Skin epidermis (tissue), 12 donors: ENCODE measurements at regions not wholly inside any gene's neighbourhood (a gene's known extent, or its start where the extent isn't known, plus 50 kb on each side); places are given as distances from the start of the nearest gene placed in this dataset.

Experiments
- H3K27ac ChIP-seq, 21 experiments: fragments of 200-600 bp; sonication (generic) in 11 of 21; one replicate each; pipeline ENCODE4 v1.5.0; 2020; ENCODE audit warnings: mild to moderate bottlenecking in 3 of 21, inconsistent platforms in 2 of 21, moderate library complexity in 2 of 21
- H3K4me3 ChIP-seq, 7 experiments: fragments of 200-600 bp; sonication (generic) in 2 of 7; one replicate each; pipeline ENCODE4 v1.5.0; 2020; ENCODE audit warnings: inconsistent platforms in 2 of 7, mild to moderate bottlenecking in 2 of 7, moderate library complexity in 1 of 7

DNA sequence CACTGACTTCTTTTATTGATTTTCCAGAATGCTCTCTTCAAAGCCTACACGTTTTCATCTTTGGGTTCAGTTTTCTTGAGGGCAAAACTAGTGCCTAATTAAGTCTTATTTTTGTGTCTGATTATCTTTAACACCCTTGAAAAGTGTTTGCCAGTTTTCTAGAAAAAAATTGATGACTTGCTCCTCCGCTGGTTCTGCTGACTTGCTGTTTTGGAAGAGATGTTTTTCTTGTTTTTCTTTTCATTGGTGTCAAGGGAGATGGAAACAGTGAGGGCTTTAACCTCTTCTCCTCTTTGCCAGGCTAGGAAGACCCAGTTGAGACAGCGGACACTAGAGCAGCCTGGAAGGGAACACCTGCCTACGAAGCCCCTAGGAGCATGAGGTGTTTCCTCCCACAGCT is 123.7 kb upstream of the EEPD1 start:
- H3K27ac ChIP-seq: no peak overlapping the region
- H3K4me3 ChIP-seq: no peak overlapping the region

DNA sequence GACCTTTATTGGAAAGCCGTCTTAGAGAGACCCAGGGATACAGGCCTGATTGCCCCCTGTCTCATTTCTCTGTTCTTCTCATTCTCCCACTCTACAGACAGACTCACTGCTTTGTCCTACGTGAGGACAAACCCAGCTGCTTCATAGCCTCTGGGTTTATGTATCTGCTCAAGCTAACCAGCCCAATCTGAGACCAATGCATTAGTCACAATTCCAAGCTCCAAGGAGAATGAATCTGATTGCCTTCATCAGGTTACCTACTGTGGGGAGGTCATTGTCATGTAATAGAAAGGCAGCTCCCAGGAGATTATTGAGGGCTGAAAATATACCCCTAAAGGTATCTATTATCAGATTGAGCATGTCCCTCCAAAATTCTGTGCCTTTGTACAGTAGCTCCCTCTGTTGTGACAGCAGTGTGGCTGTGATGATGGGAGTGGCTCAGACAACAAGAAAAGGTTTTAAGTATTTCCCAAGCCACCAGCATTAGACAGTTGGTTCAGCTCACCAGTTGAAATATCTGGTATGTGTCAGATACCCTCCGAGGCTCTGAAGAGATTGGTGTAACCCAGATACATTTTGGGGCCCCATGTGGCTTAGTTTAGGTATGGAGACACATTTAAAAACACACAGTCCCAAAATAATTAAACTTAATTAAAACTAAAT is 123.1 kb upstream of the EEPD1 start:
- H3K4me3 ChIP-seq: no peak overlapping the region

DNA sequence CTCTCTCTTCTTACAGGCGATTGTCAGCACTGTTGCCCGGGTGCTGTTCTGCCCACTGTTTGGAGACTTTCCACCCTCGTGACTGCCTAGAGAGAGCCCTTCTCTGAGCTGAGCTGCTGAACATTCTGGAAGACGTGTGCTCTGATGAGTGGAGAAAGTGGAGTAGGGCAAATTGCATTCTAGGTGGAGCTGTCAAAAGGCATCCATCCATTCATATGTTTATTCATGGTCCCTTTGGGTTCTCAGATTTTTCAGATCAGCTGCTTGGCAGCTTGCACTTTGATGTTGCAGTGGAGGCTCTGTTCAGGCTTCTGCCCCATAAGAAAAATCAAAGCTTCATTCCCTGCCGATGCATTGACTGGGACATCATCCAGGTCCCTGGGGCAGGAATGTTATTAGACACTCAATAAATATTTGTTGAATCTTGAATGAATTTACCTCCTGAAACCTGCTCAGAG is 120.7 kb upstream of the EEPD1 start:
- Histone ChIP-seq H3K4me3 (no peak overlapping the region), H3K27ac (no peak overlapping the region)

More for the DNA sequence above, 123.1 kb upstream of the EEPD1 start:
- H3K27ac ChIP-seq: no peak overlapping the region

DNA sequence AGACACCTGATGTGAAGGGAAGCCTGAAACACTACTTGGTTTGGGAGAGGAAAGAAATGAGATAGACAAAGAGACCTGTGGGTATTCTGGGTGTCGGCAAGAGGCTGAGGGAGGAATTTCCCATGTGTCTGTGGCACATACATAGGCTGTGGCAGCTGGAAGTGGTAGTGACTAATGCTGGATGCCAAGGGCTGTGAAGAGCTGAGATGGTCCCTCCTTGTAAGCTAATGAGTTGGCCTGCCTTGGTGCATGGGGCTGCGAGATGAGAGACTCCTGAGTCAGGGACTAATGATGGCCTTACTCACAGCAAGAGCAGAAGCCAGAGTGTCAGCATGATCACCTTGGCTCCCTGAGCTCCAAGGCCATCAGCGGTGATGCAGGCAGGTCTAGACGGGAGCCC is 119.0 kb upstream of the EEPD1 start:
- Histone ChIP-seq H3K4me3 (no peak overlapping the region), H3K27ac (no peak overlapping the region)

DNA sequence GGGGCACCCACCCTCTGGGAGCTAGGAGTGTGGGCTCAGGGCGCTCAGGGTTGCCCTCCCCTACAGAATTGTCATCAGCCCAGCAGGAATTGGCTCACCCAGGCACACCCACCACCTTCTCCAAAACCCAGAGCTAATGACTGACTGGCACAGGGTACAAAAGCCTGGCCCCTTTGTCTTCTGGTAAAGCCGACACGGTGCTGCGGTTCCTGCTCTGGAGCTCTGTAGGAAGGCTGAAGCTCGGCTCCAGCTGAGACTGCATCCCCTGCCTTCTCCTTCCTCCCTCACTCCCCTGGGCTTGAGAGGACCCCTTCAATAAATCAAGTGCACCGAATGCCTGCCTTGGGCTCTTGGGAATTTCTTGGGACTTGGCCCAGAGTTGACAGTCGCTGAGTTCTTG is 117.9 kb upstream of the EEPD1 start:
- H3K27ac ChIP-seq: no peak overlapping the region
- no peak overlapping the region for H3K4me3 ChIP-seq

DNA sequence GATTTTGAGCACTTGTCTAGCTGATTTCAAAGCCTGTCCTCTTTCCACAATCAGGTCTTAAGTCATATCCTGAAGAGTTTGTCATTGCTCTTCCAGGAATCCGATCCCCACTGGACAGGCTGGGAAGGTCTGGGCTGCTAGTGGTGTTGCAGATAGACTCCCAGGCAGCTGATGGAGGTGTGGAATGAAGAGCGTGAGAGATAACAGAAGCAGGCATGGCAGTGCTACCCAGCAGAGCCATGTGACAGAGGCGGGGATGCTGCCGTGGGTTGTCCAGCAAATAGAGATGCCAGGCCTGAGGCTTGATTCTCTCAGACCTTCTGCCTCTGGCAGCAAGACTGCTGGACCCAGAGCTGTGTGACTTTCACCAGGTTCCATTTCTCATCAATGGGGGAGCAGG is 116.5 kb upstream of the EEPD1 start:
- H3K4me3 ChIP-seq: no peak overlapping the region
- peak overlapping the region in 15 of 21 experiments; percentile 9 to 82 (median 61) for H3K27ac ChIP-seq

DNA sequence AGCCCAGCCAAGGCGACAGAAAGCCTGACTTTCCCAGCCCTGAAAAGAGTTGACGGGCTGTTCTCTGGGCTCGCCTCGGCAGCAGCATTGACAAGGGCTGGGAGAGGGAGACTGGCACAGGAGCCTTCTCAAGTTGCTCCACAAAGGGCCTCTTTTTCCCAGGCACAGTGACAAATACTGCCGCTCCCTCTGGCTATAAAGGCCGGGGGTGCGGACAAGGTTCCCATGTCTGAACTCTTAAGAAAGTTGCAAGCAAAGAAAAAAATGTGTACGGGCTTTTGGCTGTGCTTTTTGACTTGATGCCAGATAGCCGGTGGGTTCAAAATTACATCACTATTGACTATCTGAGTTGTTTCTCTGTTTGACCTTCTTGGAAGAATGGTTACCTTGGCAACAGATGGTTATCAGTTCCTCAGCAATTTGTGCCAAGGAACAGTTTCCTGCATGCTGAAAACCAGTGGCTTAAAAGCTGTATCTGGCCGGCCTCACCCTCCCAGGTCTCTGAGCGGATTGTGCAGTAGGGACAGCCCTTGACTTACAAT is 115.9 kb upstream of the EEPD1 start:
- no peak overlapping the region for H3K4me3 ChIP-seq

DNA sequence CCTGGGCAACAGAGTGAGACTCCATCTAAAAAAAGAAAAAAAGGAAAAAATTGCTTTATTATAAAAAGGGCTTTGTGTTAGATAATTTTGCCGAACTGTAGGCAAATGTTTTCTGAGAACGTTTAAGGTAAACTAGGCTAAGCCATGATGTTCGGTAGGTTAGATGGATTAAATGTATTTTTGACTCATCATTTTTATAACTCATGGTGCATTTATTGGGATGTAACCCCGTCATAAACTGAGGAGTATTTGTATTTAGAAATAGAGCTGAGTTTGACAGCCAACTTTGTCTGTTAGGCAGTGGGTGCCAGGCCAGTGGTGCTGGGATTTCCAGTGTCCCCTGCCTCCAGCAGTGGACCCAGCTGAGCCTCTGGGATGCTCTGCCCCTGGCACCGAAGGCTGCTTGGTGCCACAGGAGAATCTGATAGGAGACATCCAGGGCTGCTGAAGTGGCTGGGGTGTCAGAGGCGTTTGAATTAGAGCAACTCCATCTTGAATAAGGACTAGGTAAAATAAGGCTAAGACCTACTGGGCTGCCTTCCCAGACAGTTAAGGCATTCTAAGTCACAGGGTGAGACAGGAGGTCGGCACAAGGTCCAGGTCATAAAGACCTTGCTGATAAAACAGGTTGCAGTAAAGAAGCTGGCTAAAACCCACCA is 114.9 kb upstream of the EEPD1 start:
- Histone ChIP-seq H3K27ac (peak overlapping the region in 6 of 21 experiments; percentile 26 to 76 (median 40)), H3K4me3 (no peak overlapping the region)

More for the DNA sequence above, 115.9 kb upstream of the EEPD1 start:
- H3K27ac ChIP-seq: peak overlapping the region in 15 of 21 experiments; percentile 9 to 82 (median 61)

DNA sequence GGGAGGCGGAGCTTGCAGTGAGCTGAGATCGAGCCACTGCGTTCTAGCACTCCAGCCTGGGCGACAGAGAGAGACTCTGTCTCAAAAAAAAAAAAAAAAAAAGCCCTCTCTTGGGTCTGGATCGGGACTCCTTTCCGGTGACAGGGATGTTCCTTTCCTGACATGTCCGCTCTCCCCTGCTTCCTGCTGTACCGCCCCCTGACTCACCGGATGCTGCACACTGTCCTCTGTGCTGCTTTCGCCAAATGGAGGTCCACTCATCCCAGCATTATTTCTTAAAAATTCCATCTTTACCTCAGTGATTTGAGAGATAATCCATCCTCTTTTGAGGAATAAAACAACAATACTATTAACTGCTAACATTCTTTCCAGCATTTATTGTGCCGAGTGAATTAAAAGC is 113.8 kb upstream of the EEPD1 start:
- peak overlapping the region in 1 of 21 experiments; percentile 18 for H3K27ac ChIP-seq
- H3K4me3 ChIP-seq: no peak overlapping the region

DNA sequence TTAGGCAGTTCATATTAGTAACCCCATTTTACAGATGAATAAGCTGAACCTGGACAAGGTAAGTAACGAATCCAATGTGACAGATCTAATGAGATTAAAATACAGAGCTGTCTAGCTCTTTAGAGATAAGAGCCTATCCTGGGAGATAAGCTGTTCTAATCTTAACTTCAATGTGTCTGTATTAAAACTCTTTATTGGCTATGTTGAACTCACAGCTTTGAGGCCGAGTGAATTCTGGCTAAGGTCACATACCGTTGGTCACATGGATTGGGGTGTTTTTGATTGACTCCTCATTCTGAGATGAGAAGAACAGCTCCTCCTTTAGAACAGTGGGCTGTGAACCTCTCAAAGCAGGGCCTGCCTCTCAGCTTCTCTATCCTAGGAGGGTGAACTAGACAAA is 113.4 kb upstream of the EEPD1 start:
- Histone ChIP-seq H3K27ac (peak overlapping the region in 1 of 21 experiments; percentile 18), H3K4me3 (no peak overlapping the region)

DNA sequence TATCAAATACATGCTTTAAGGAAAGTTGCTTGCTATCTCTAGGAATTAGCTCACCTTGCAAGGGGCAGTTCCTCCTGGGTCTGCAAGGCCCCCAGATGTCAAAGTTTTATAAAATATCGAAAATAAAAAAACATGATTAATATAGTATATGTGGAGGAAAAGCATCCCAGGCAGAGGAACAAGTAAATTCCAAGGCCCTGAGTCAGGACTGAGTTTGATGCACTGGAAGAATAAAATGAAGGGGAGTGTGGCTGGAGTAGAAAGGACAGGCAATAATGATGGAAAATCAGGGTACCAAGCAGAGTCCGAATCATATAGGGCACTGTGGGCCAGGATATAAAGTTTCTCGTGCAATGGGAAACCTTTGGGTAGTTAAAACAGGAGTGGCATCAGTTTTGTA is 112.4 kb upstream of the EEPD1 start:
- Histone ChIP-seq H3K27ac (no peak overlapping the region), H3K4me3 (no peak overlapping the region)

DNA sequence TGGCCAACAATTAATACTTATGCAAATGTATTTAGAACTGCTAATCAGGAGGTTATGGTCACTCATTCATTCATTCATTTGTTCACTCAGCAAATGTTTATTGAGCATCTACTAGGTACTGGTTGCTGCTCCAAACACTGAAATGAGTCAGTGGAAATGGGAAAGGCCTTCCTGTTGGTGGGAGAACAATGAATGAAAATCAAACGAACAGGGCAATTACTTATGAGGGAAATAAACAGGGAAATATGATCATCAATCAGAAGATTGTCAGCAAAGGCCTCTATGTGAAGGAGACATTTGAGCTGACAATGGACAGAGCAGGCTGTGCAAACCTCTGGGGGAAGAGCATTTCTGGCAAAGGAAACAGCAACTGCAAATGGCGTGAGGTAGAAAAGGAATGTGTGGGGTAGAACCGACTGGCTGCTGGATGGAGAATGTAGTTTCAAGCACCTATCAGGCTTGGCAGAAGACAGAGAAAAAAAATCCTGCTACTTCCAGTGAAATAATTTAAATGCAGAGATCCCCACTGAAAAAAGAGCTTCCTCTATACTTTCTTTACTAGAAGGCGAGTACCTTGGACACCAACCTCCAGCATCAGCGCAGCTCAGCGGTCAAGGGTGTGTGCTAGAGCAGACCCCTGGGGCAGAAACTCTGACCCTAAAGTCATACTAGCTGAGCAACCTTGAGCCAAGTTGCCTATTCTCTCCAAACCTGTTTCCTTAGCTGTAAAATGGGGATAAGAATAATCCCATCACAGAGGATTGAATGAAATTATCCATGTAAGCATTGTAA is 108.8 kb upstream of the EEPD1 start:
- peak overlapping the region in 6 of 21 experiments; percentile 13 to 54 (median 30) for H3K27ac ChIP-seq

DNA sequence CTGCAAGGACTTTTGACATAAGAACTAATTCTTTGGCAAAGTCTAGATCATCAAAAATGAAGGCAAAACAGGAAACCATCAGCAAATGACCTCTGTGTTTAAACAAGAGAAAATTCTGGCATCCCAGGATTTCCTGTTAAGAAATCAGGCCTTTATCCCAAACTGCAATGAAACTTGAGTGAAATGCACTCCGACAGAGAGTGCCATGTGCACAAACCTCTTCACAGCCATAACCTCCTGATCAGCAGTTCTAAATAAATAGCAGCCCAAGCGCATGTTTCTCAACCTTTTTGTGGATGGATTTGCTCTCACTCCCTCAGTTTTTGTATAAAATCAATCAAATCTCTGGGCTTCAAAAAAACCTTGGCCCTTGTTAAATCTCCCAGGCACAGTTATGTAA is 107.7 kb upstream of the EEPD1 start:
- no peak overlapping the region for H3K4me3 ChIP-seq
- H3K27ac ChIP-seq: peak overlapping the region in 7 of 21 experiments; percentile 1 to 51 (median 28)

More for the DNA sequence above, 108.8 kb upstream of the EEPD1 start:
- H3K4me3 ChIP-seq: no peak overlapping the region

DNA sequence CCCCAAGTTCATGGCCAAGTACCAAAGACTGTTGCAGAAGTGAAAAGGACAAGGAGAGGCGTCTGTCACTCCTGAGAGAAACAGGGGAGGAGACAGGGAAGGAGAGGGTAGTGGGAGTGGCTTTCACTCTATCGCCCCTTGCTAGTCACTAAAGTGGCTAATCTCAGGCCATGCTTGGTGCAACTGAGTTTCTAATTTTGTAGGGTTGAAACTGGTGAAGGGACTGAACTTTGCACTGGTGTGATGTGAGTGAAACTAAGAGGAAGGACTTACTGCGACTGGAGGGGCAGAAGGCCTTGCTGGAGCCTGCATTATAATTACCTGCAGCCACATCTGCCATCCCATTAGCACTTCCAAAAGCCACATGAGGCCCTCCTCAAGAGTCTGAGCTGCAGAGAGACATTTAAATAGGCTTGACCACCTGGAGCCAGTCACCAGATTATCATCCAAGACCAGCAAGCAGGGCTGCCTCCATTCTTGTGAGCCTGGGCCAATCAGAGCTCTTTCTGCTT is 107.2 kb upstream of the EEPD1 start:
- peak overlapping the region in 8 of 21 experiments; percentile 10 to 51 (median 34) for H3K27ac ChIP-seq
- H3K4me3 ChIP-seq: no peak overlapping the region

DNA sequence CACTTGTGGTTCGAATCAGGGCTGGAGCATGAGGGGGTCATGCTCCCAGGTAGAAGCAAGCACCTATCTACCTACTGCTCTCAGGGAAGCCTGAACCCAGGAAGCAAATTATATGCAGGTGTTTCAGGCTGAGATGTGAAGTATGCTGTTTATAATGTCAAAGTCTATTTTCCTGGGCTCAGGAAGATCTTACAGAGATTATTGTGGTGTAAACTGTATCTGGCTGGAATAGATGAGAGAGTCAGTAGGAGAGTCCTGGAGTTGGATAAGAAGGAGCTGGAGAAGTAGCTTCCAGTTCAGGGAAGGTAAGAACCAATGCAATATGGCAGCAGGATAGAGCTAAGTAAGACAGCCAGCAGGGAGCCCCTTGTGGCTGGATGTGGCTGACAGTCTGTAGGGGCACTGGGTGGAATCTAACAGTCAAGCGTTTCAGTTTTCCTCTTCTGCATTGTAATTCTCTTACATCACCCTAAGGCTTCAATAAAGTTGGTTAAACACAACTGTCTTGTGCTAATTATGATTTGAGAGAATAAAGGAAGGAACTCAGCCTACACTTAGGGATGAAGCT is 105.9 kb upstream of the EEPD1 start:
- Histone ChIP-seq H3K27ac (peak overlapping the region in 8 of 21 experiments; percentile 9 to 75 (median 54)), H3K4me3 (no peak overlapping the region)

DNA sequence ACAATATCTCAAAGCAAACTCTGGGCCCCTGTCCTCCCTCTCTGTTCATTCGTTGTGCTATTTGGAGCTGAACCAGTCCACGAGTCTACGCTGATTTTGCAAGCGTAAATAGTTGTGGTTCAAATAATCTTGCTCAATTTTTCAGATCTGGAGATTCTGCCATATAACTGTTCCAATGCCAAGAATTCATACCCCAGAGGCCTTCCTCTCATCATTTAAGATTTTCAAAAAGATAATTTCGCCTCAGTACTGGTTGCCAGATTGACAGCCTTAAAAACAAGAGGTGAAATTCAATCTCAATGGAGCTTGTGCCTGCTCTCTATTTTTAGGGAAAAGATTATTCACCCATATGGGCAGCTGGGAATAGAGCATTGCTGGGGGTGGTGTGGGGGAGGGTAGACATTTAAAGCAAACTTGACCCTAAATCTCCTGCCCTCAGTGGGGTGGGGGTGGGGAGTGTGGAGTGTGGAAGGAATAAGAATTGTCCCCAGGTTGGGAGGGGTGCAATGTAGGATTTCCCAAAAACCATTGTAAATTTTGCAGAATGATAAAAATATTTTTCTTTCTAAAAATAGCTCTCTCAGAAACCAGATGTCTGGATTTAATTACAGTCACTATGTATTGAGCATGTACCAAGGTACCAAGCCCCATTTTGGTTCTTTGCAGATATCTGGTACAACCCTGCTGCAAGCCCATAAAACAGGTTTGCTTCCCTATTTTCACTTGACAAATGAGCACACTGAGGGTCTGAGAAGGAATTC is 104.7 kb upstream of the EEPD1 start:
- Histone ChIP-seq H3K4me3 (no peak overlapping the region), H3K27ac (peak overlapping the region in 8 of 21 experiments; percentile 15 to 70 (median 38))

DNA sequence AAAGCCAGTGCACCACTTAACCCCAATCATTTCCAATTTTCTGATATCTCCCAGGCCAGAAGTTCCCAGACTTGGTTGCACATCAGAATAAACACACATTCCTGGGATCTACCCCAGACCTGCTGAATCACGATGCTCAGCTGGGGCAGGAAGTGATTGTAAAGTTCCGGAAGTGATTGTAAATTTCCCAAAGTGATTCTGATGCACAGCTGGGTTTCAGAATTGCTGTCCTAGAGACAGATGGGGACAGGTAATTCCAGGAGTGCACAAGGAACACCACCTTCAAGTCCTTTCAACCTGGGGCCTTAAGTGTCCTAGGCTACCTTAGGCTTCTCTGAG is 104.2 kb upstream of the EEPD1 start:
- Histone ChIP-seq H3K4me3 (no peak overlapping the region), H3K27ac (peak overlapping the region in 5 of 21 experiments; percentile 15 to 58 (median 20))

DNA sequence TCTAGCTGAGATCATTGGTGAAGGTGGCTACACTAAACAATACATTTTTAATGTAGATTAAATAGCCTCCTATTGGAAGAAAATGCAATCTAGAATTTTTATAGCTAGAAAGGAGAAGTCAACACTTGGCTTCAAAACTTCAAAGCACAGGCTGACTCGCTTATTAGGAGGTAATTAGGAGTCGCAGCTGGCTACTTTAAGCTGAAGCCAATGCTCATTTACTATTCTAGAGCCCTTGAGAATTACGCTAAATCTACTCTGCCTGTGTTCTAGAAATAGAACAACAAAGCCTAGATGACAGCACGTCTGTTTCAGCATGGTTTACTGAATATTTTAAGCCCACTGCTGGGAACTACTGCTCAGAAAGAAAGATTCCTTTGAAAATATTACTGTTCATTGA is 101.6 kb upstream of the EEPD1 start:
- no peak overlapping the region for H3K27ac ChIP-seq
- H3K4me3 ChIP-seq: no peak overlapping the region

DNA sequence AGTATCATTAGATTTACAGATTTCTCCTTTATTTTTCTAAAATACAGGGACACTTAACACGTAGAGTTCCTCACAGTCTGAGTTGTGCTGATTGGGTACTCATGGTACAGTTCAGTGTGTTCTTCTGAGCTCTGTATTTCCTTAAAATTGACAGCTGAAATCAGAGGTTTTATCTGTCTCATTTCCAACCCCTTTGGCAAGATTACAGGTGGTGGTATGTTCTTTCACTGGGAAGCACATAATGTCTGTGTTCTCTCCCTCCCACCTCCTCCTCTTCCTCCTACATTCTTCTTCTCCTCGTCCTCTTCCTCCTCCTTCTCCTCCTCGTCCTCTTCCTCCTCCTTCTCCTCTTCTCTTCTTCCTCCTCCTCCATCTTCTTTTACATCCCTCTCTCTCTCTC is 99.5 kb upstream of the EEPD1 start:
- no peak overlapping the region for H3K4me3 ChIP-seq
- no peak overlapping the region for H3K27ac ChIP-seq
